ENCODE measurements at regions not wholly inside any gene's neighbourhood (a gene's known extent, or its start where the extent isn't known, plus 50 kb on each side); places are given as distances from the start of the nearest gene placed in this dataset.

DNA sequence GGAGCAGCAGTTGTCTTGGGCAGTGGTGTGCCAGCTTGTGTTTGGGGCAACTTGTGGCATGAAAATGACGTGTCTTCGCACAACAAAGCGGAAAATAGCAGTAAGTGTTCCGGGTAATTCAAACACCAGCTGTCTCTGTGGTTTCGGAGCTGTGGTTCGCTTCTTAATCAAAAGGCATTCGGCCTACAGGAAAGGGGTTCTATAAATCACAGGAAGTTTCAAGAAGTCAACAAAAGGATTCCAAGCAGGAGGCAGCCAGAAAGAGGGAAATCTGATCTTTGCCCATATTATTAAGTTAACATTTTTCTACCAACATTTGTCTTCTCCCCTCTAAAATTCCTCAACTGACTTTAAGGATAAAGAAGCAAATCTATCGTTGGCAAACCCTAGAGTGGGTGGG is 353.4 kb downstream of the FGFR2 start:
- no peak overlapping the region for H3K27ac ChIP-seq
- H3K36me3 ChIP-seq, result no peaks in the 10 kb centered on the region
- TF ChIP-seq, protein P1, sequence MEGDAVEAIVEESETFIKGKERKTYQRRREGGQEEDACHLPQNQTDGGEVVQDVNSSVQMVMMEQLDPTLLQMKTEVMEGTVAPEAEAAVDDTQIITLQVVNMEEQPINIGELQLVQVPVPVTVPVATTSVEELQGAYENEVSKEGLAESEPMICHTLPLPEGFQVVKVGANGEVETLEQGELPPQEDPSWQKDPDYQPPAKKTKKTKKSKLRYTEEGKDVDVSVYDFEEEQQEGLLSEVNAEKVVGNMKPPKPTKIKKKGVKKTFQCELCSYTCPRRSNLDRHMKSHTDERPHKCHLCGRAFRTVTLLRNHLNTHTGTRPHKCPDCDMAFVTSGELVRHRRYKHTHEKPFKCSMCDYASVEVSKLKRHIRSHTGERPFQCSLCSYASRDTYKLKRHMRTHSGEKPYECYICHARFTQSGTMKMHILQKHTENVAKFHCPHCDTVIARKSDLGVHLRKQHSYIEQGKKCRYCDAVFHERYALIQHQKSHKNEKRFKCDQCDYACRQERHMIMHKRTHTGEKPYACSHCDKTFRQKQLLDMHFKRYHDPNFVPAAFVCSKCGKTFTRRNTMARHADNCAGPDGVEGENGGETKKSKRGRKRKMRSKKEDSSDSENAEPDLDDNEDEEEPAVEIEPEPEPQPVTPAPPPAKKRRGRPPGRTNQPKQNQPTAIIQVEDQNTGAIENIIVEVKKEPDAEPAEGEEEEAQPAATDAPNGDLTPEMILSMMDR (IDR thresholded peaks at IDR 0.05), result no peak
- no peaks in the 10 kb centered on the region for H3K9me3 ChIP-seq
- peaks cover 31% of the 10 kb centered on the region for H3K27me3 ChIP-seq
- H3K4me1 ChIP-seq (ENCODE audit: control insufficient read depth in 1 of 2, insufficient read depth in 1 of 2, low read depth in 1 of 2, low read length in 1 of 2), result peaks cover 0 to 12% of the 10 kb centered on the region in 2 experiments
- H3K4me3 ChIP-seq (ENCODE audit: low read depth in 1 of 2, low read length in 1 of 2), result no peak overlapping the region

DNA sequence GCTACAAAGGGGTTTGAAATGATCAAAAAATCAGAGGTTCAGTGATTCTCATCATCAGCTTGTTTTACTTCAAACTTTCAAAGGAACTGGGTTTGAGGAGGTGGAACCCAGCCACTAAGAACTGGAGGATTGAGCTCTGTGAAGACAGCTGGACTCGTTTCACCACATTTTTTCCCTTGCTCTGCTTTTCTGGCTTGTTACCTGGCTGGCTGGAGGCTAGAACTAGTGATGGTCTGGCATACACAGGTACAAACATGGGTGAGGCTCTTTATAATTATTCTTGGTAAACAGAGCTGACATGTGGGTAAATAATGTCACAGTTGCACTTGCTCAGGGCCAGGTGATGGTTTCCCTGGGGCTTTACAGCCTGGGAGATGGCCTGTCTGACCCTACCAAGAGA is 352.5 kb downstream of the FGFR2 start:
- TF ChIP-seq, protein P1 (IDR thresholded peaks at IDR 0.05), result no peak
- Histone ChIP-seq H3K27me3 (peaks cover 24% of the 10 kb centered on the region), H3K27ac (no peak overlapping the region), H3K36me3 (no peaks in the 10 kb centered on the region), H3K9me3 (no peaks in the 10 kb centered on the region), H3K4me1 (ENCODE audit: control insufficient read depth in 1 of 2, insufficient read depth in 1 of 2, low read depth in 1 of 2, low read length in 1 of 2) (peaks cover 0 to 15% of the 10 kb centered on the region in 2 experiments), H3K4me3 (ENCODE audit: low read depth in 1 of 2, low read length in 1 of 2) (no peak overlapping the region)

DNA sequence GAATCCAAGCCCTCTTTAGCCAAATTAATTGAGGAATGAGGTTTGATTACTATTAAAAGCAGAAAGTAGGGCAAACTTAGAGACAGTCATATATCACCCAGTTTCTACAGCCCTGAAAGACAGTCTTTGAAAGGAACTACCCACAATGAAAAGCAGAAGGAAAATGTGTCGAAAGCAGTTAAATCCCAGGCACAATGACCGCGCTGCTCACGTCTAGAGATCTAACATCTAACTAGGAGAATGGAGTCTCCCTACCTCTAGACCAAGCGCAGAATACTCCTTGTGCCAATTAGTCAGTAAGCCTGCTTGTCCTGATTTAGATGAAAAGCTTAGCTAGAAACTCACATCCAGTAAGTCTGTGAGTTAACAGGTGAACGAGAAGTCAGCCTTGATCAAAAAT is 350.0 kb downstream of the FGFR2 start:
- Histone ChIP-seq H3K27me3 (peaks cover 24% of the 10 kb centered on the region), H3K36me3 (no peaks in the 10 kb centered on the region), H3K27ac (peak overlapping the region; percentile 83), H3K4me3 (ENCODE audit: low read depth in 1 of 2, low read length in 1 of 2) (peak overlapping the region in 1 of 2 experiments; percentile 0), H3K4me1 (ENCODE audit: control insufficient read depth in 1 of 2, insufficient read depth in 1 of 2, low read depth in 1 of 2, low read length in 1 of 2) (peaks cover 0 to 27% of the 10 kb centered on the region in 2 experiments), H3K9me3 (no peaks in the 10 kb centered on the region)
- TF ChIP-seq, protein P1 (IDR thresholded peaks at IDR 0.05), result no peak

DNA sequence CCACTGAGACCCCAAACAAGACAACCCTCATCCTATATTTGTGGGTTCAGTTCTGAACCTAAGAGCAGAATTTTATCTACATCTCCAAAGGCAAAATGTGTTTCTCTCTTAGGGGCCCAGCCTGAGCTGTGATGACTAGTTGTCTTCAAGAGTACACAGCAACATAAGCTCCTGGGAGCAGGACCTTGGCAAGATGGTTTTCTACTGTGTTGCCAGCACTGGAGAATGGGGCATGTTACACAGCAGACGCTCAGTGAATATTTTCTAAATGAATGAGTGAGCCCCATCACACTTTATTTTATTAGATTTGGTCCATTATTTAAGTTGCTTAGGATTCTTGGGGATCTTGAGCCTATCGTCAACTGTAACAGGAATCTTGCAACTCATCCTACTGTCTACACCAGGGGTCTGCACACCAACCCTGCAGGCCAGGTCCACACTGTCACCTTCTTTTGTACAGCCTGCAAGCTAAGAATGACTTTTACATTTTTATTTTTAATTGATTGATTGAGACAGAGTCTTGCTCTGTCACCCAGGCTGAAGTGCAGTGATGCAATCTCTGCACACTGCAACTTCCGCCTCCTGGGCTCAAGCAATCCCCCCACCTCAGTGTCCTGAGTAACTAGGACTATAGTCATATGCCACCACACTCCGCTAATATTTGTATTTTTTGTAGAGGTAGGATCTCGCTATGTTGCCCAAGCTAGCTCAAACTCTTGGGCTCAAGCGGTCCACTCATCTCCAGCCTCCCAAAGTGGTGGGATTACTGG is 347.1 kb downstream of the FGFR2 start:
- H3K4me3 ChIP-seq (ENCODE audit: low read depth in 1 of 2, low read length in 1 of 2), result no peak overlapping the region
- peak overlapping the region; percentile 64 for H3K27ac ChIP-seq
- no peaks in the 10 kb centered on the region for H3K27me3 ChIP-seq
- no peaks in the 10 kb centered on the region for H3K9me3 ChIP-seq
- TF ChIP-seq, protein P1 (IDR thresholded peaks at IDR 0.05), result no peak
- H3K4me1 ChIP-seq (ENCODE audit: control insufficient read depth in 1 of 2, insufficient read depth in 1 of 2, low read depth in 1 of 2, low read length in 1 of 2), result peaks cover 0 to 27% of the 10 kb centered on the region in 2 experiments
- no peaks in the 10 kb centered on the region for H3K36me3 ChIP-seq

DNA sequence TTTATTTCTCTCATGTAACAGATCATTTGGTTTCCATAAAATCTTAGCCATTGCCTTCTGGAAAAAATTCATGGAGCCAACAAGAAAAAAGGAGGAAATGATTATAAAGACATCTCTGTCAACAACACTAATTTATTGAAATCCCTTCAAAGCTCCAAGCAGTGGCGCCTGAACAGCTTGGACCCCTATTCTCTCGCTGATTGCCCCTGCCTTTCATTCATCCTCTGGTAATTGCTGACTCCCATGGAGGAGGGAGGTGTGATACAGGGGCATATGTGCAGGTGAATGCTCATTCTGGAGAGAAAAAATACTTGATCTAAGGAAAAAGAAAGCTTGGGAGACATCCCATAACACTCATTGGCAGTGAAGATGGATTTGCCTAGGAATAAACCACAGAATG is 345.5 kb downstream of the FGFR2 start:
- H3K27me3 ChIP-seq, result no peaks in the 10 kb centered on the region
- H3K9me3 ChIP-seq, result no peaks in the 10 kb centered on the region
- no peak overlapping the region for H3K4me3 ChIP-seq (ENCODE audit: low read depth in 1 of 2, low read length in 1 of 2)
- no peak overlapping the region for H3K27ac ChIP-seq
- TF ChIP-seq, protein P1 (IDR thresholded peaks at IDR 0.05), result no peak
- peaks cover 0 to 22% of the 10 kb centered on the region in 2 experiments for H3K4me1 ChIP-seq (ENCODE audit: control insufficient read depth in 1 of 2, insufficient read depth in 1 of 2, low read depth in 1 of 2, low read length in 1 of 2)
- H3K36me3 ChIP-seq, result no peaks in the 10 kb centered on the region

All from neutrophil (primary cell).